Fibroblast of lung (primary cell): ENCODE measurements at regions not wholly inside any gene's neighbourhood (a gene's known extent, or its start where the extent isn't known, plus 50 kb on each side); places are given as distances from the start of the nearest gene placed in this dataset.

Experiments
- DNase-seq, 2 donors: peaks; one replicate each; pipeline versions ENCODE4 v3.0.0 to v3.0.0-alpha.2; 2010; ENCODE audit warnings: low read depth in 2 of 2
- H2AFZ ChIP-seq: 2 replicates; pipeline ENCODE4 v1.5.1; 2012; ENCODE audit warnings: low read length, control low read depth, inconsistent platforms
- H3K27ac ChIP-seq: 2 replicates; pipeline ENCODE4 v1.5.1; 2011; ENCODE audit warnings: low read length, control low read depth; ENCODE audit not compliant: insufficient read depth
- H3K27me3 ChIP-seq: 2 replicates; pipeline ENCODE4 v1.5.1; 2011; ENCODE audit warnings: mild to moderate bottlenecking, low read length; ENCODE audit not compliant: control insufficient read depth, insufficient read depth
- H3K36me3 ChIP-seq: 2 replicates; pipeline ENCODE4 v1.5.1; 2011; ENCODE audit warnings: low read length; ENCODE audit not compliant: control insufficient read depth, insufficient read depth
- H3K4me1 ChIP-seq: 2 replicates; pipeline ENCODE4 v1.5.1; 2011; ENCODE audit warnings: low read length; ENCODE audit not compliant: control insufficient read depth, insufficient read depth; ENCODE audit errors: extremely low read depth
- H3K4me2 ChIP-seq: 2 replicates; pipeline ENCODE4 v1.5.1; 2011; ENCODE audit warnings: low read length, control low read depth; ENCODE audit not compliant: insufficient read depth; ENCODE audit errors: extremely low read depth
- H3K4me3 ChIP-seq, 4 experiments: fragments of 200-600 bp in 1 of 4; sonication (generic) in 1 of 4; replicated peaks in 1 of 4; 2 replicates each; pipeline ENCODE4 v1.5.1; 2011 to 2016; ENCODE audit warnings: low read length in 4 of 4, low read depth in 3 of 4, mild to moderate bottlenecking in 3 of 4, control low read depth in 2 of 4, inconsistent platforms in 1 of 4, mixed read lengths in 1 of 4; ENCODE audit not compliant: insufficient read depth in 1 of 4; ENCODE audit errors: control extremely low read depth in 1 of 4
- H3K79me2 ChIP-seq: 2 replicates; pipeline ENCODE4 v1.5.1; 2012; ENCODE audit warnings: mild to moderate bottlenecking, low read length, inconsistent platforms; ENCODE audit not compliant: control insufficient read depth, insufficient read depth
- H3K9ac ChIP-seq: 2 replicates; pipeline ENCODE4 v1.5.1; 2011; ENCODE audit warnings: mild to moderate bottlenecking, low read length, control low read depth; ENCODE audit not compliant: insufficient read depth
- H3K9me3 ChIP-seq: 2 replicates; pipeline ENCODE4 v1.5.1; 2012; ENCODE audit warnings: low read depth, low read length; ENCODE audit not compliant: control insufficient read depth, insufficient read depth
- H4K20me1 ChIP-seq: 2 replicates; pipeline ENCODE4 v1.5.1; 2011; ENCODE audit warnings: low read length; ENCODE audit not compliant: control insufficient read depth, insufficient read depth; ENCODE audit errors: extremely low read depth
- EZH2 ChIP-seq: IDR thresholded peaks from 2 replicates; pipeline ENCODE4 v1.5.1; 2012; ENCODE audit warnings: low read length, control low read depth, mild to moderate bottlenecking; ENCODE audit errors: missing control alignments
- TF ChIP-seq, protein P1 (sequence below), 2 donors: IDR thresholded peaks in 1 of 2; conservative IDR thresholded peaks in 1 of 2; 1 replicate in 1 of 2; 2 replicates in 1 of 2; pipeline ENCODE4 v1.5.1; 2011 to 2012; ENCODE audit warnings: low read length in 2 of 2, control low read depth in 1 of 2, inconsistent platforms in 1 of 2, low read depth in 1 of 2, mild to moderate bottlenecking in 1 of 2

GRCh38 chr5:156019130-156019529 lies 307.8 kb upstream of the SGCD start:
- TF ChIP-seq, protein P1, sequence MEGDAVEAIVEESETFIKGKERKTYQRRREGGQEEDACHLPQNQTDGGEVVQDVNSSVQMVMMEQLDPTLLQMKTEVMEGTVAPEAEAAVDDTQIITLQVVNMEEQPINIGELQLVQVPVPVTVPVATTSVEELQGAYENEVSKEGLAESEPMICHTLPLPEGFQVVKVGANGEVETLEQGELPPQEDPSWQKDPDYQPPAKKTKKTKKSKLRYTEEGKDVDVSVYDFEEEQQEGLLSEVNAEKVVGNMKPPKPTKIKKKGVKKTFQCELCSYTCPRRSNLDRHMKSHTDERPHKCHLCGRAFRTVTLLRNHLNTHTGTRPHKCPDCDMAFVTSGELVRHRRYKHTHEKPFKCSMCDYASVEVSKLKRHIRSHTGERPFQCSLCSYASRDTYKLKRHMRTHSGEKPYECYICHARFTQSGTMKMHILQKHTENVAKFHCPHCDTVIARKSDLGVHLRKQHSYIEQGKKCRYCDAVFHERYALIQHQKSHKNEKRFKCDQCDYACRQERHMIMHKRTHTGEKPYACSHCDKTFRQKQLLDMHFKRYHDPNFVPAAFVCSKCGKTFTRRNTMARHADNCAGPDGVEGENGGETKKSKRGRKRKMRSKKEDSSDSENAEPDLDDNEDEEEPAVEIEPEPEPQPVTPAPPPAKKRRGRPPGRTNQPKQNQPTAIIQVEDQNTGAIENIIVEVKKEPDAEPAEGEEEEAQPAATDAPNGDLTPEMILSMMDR (conservative IDR thresholded peaks at IDR 0.05 in 1 of 2, IDR thresholded peaks at IDR 0.05 in 1 of 2; ENCODE audit: low read depth in 1 of 2, low read length in 2 of 2), result no peak
- TF ChIP-seq EZH2, result no peak
- Histone ChIP-seq H3K79me2 (no peaks in the 10 kb centered on the region), H3K4me2 (no peak overlapping the region)

DNA sequence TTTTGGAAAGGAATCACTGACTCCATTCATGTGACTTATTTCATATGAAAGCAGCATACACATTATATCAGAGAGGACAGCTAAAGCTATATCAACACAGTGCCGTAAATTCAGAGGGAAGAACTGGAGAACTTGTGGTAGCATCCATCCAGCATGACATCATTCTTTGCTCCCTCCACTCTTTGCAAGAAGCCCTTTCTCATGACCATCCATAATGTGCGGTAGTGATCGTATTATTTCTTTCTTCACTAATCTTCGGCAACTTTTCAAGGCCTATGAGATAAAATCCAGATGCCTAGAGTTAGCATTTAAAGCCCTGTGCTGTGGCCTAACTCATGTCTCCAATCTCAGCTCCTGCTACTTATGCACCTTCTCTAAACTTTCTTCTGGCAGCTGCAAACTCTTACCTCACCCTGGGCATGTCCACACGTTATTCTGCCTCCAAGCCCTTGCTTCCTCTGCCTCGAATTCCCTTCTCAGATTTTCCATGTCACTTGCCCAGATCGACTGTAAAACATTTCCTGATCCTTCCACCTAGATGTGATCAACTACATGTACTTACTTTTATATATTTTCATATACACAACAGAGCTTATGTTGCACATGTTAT lies 307.3 kb upstream of the SGCD start:
- H3K36me3 ChIP-seq, result no peaks in the 10 kb centered on the region
- H3K79me2 ChIP-seq, result no peaks in the 10 kb centered on the region
- no peaks in the 10 kb centered on the region for H3K27me3 ChIP-seq
- no peak overlapping the region for H3K4me3 ChIP-seq
- H3K27ac ChIP-seq, result no peak overlapping the region
- TF ChIP-seq EZH2, result no peak
- TF ChIP-seq, protein P1 (conservative IDR thresholded peaks at IDR 0.05 in 1 of 2, IDR thresholded peaks at IDR 0.05 in 1 of 2; ENCODE audit: low read depth in 1 of 2, low read length in 2 of 2), result no peak
- H2AFZ ChIP-seq, result no peak overlapping the region
- no peak overlapping the region for H3K4me2 ChIP-seq
- H4K20me1 ChIP-seq, result no peaks in the 10 kb centered on the region
- H3K9ac ChIP-seq, result no peak overlapping the region
- no peaks in the 10 kb centered on the region for H3K4me1 ChIP-seq
- no peaks in the 10 kb centered on the region for H3K9me3 ChIP-seq
- DNase-seq, result no peak

More at GRCh38 chr5:156019130-156019529, 307.8 kb upstream of the SGCD start:
- no peak overlapping the region for H3K4me3 ChIP-seq
- H3K27ac ChIP-seq, result no peak overlapping the region
- no peak for DNase-seq
- no peaks in the 10 kb centered on the region for H3K27me3 ChIP-seq
- no peaks in the 10 kb centered on the region for H4K20me1 ChIP-seq
- no peaks in the 10 kb centered on the region for H3K9me3 ChIP-seq
- H2AFZ ChIP-seq, result no peak overlapping the region
- no peaks in the 10 kb centered on the region for H3K36me3 ChIP-seq
- H3K9ac ChIP-seq, result no peak overlapping the region
- H3K4me1 ChIP-seq, result no peaks in the 10 kb centered on the region

- no peak for DNase-seq
- Histone ChIP-seq H3K4me1 (no peaks in the 10 kb centered on the region), H3K4me2 (no peak overlapping the region), H3K79me2 (no peaks in the 10 kb centered on the region), H3K9me3 (no peaks in the 10 kb centered on the region), H3K36me3 (no peaks in the 10 kb centered on the region), H2AFZ (no peak overlapping the region), H3K4me3 (no peak overlapping the region), H3K9ac (no peak overlapping the region), H4K20me1 (no peaks in the 10 kb centered on the region), H3K27ac (no peak overlapping the region), H3K27me3 (no peaks in the 10 kb centered on the region)
- TF ChIP-seq EZH2, result no peak
- TF ChIP-seq, protein P1 (conservative IDR thresholded peaks at IDR 0.05 in 1 of 2, IDR thresholded peaks at IDR 0.05 in 1 of 2; ENCODE audit: low read depth in 1 of 2, low read length in 2 of 2), result no peak
These were observed 306.3 kb upstream of the SGCD start for GRCh38 chr5:156020647-156021046.
